GM12878 (cell line): ENCODE measurements at regions not wholly inside any gene's neighbourhood (a gene's known extent, or its start where the extent isn't known, plus 50 kb on each side); places are given as distances from the start of the nearest gene placed in this dataset.

Source experiments
- ATAC-seq: fragments of 200-7000 bp; cut with Tn5 transposase; 3 replicates; pipeline ENCODE4 v1.9.1; 2020; ENCODE audit warnings: mild to moderate bottlenecking, moderate library complexity
- BruUV-seq: library from RNA; stranded (reverse); fragments of 400-500 nt; replicated peaks from 2 replicates; lab custom pipeline; 2021; lab: Mats Ljungman, UMichigan
- CTCF ChIA-PET: fragments of 300-600 bp; sonication (Branson Sonifier 250); formaldehyde crosslinking; extraction: SDS; loops from one replicate; lab custom pipeline; 2021; ENCODE audit warnings: inconsistent platforms; lab: Yijun Ruan, JAX
- POLR2A ChIA-PET: fragments of 350-600 bp; formaldehyde crosslinking; extraction: SDS; loops from one replicate; lab custom pipeline; 2021; ENCODE audit warnings: inconsistent platforms; lab: Charles Lee
- RAD21 ChIA-PET: fragments of 300-600 bp; sonication (Branson Sonifier 250); formaldehyde crosslinking; loops from one replicate; lab custom pipeline; 2023; ENCODE audit warnings: antibody characterized with exemption; ENCODE audit not compliant: unreplicated experiment; lab: Charles Lee
- SMC1A ChIA-PET: fragments of 300-600 bp; sonication (Branson Sonifier 250); formaldehyde crosslinking; loops from one replicate; lab custom pipeline; 2023; ENCODE audit not compliant: unreplicated experiment, uncharacterized antibody; lab: Charles Lee
- DNase-seq: peaks from one replicate; pipeline ENCODE4 v3.0.0-alpha.2; 2011; ENCODE audit warnings: low read depth, low spot score
- FAIRE-seq: peaks from 3 replicates; lab custom pipeline; 2011; peaks lifted over from hg19 to GRCh38; lab: Jason Lieb, UNC
- H2AFZ ChIP-seq: 2 replicates; pipeline ENCODE4 v1.6.0; 2011; ENCODE audit warnings: low read depth, low read length, control low read depth; ENCODE audit not compliant: control insufficient read depth
- H3K27ac ChIP-seq: 2 replicates; pipeline ENCODE4 v1.5.1; 2011; ENCODE audit warnings: control low read depth; ENCODE audit not compliant: control insufficient read depth, insufficient read depth
- H3K27me3 ChIP-seq, 2 experiments: replicated peaks in 1 of 2; 2 replicates each; pipeline versions ENCODE4 v1.6.0 to v1.6.1; 2011; ENCODE audit warnings: low read length in 1 of 2; ENCODE audit not compliant: control insufficient read depth in 2 of 2, insufficient read depth in 2 of 2
- H3K36me3 ChIP-seq, 2 experiments: 2 replicates each; pipeline ENCODE4 v1.5.1; 2011; ENCODE audit warnings: low read length in 1 of 2; ENCODE audit not compliant: control insufficient read depth in 2 of 2, insufficient read depth in 2 of 2
- H3K4me1 ChIP-seq: 2 replicates; pipeline ENCODE4 v1.6.1; 2011; ENCODE audit warnings: mild to moderate bottlenecking, low read length, moderate library complexity, mixed read lengths; ENCODE audit not compliant: control insufficient read depth, insufficient read depth
- H3K4me2 ChIP-seq: 2 replicates; pipeline ENCODE4 v1.6.0; 2011; ENCODE audit warnings: control low read depth; ENCODE audit not compliant: control insufficient read depth, insufficient read depth
- H3K4me3 ChIP-seq: fragments of 200-600 bp; sonication (generic); 2 replicates; pipeline ENCODE4 v1.5.1; 2016
- H3K79me2 ChIP-seq: 2 replicates; pipeline ENCODE4 v1.6.0; 2011; ENCODE audit warnings: low read length; ENCODE audit not compliant: control insufficient read depth, insufficient read depth
- H3K9ac ChIP-seq: 2 replicates; pipeline ENCODE4 v1.8.0; 2011; ENCODE audit warnings: low read length, control low read depth, mixed read lengths; ENCODE audit not compliant: control insufficient read depth, insufficient read depth
- H3K9me3 ChIP-seq: replicated peaks from 3 replicates; pipeline ENCODE4 v1.5.1; 2011; ENCODE audit warnings: mild to moderate bottlenecking, low read length; ENCODE audit not compliant: control insufficient read depth, insufficient read depth
- H4K20me1 ChIP-seq: 2 replicates; pipeline ENCODE4 v1.6.0; 2011; ENCODE audit not compliant: control insufficient read depth, insufficient read depth
- CEBPZ ChIP-seq: fragments of 150-350 bp; IDR thresholded peaks from 2 replicates; pipeline ENCODE4 v1.6.1; 2016; ENCODE audit warnings: low read depth, low read length
- E4F1 ChIP-seq: fragments of 450-650 bp; IDR thresholded peaks from 2 replicates; pipeline ENCODE4 v1.6.1; 2018; ENCODE audit warnings: borderline replicate concordance, mild to moderate bottlenecking; ENCODE audit not compliant: partially characterized antibody
- IRF4 ChIP-seq: IDR thresholded peaks from 2 replicates; pipeline ENCODE4 v1.6.1; 2011; ENCODE audit warnings: low read depth, low read length
- NBN ChIP-seq: fragments of 450-650 bp; IDR thresholded peaks from 2 replicates; pipeline ENCODE4 v1.6.1; 2016
- NFXL1 ChIP-seq: fragments of 450-650 bp; IDR thresholded peaks from 2 replicates; pipeline ENCODE4 v1.6.1; 2017; ENCODE audit warnings: antibody characterized with exemption, mild to moderate bottlenecking, borderline replicate concordance
- PAX5 ChIP-seq: IDR thresholded peaks from 2 replicates; pipeline ENCODE4 v1.6.1; 2011; ENCODE audit warnings: low read depth, low read length, borderline replicate concordance
- SIX5 ChIP-seq: IDR thresholded peaks from 2 replicates; pipeline ENCODE4 v1.6.1; 2011; ENCODE audit warnings: mild to moderate bottlenecking, low read depth, low read length, moderate library complexity; ENCODE audit not compliant: severe bottlenecking
- SMARCA5 ChIP-seq: fragments of 450-650 bp; IDR thresholded peaks from 2 replicates; pipeline ENCODE4 v1.6.1; 2017; ENCODE audit warnings: mild to moderate bottlenecking
- SP1 ChIP-seq: IDR thresholded peaks from one replicate; pipeline ENCODE4 v1.6.1; 2011; ENCODE audit warnings: low read depth, low read length
- YBX1 ChIP-seq: fragments of 450-650 bp; IDR thresholded peaks from 2 replicates; pipeline ENCODE4 v1.6.1; 2016; ENCODE audit warnings: antibody characterized with exemption
- ZBTB11 ChIP-seq: fragments of 450-650 bp; formaldehyde crosslinking; IDR thresholded peaks from 2 replicates; pipeline ENCODE4 v1.5.0; 2022; ENCODE audit warnings: mild to moderate bottlenecking, missing genetic modification characterization
- ZNF687 ChIP-seq: fragments of 450-650 bp; IDR thresholded peaks from 2 replicates; pipeline ENCODE4 v1.6.1; 2017; ENCODE audit warnings: mild to moderate bottlenecking, moderate library complexity
- WGBS: methylation state at CpG from one replicate; pipeline ENCODE4 v1.1.6; 2016; ENCODE audit warnings: low lambda C conversion rate; ENCODE audit not compliant: insufficient replicate concordance, insufficient coverage; ENCODE audit errors: missing lambda C conversion rate; 5-methylcytosine and 5-hydroxymethylcytosine counted together
- in situ Hi-C: fragments of 300-500 bp; cut with MboI; formaldehyde crosslinking; loops from 9 replicates; pipeline ENCODE4 v1.14.3; 2018; ENCODE audit warnings: mixed read lengths
- intact Hi-C: fragments of 100-400 bp; cut with micrococcal nuclease; formaldehyde crosslinking; loops from one replicate; pipeline ENCODE4 v1.14.2; 2022; ENCODE audit not compliant: unreplicated experiment

- WGBS, result 33% methylated on average over 3 of the region's 3 CpGs
- Histone ChIP-seq H2AFZ (no peak overlapping the region), H3K4me1 (no peaks in the 10 kb centered on the region), H3K36me3 (no peaks in the 10 kb centered on the region), H3K9me3 (no peaks in the 10 kb centered on the region), H3K4me2 (no peak overlapping the region), H3K9ac (no peak overlapping the region), H4K20me1 (no peaks in the 10 kb centered on the region), H3K79me2 (no peaks in the 10 kb centered on the region), H3K27me3 (no peaks in the 10 kb centered on the region), H3K27ac (no peak overlapping the region), H3K4me3 (no peak overlapping the region)
- BruUV-seq, result no TSS peak
- intact Hi-C loops, result no loop called here
- in situ Hi-C loops, result no loop called here
- ChIA-PET CTCF (no interaction called here), POLR2A (no interaction called here), SMC1A (interaction anchor here (0.8 kb wide), 1 partner anchor 17 kb away, joined by 3 read pairs; no protein-coding TSS in a partner anchor), RAD21 (no interaction called here)
- FAIRE-seq (no peak), ATAC-seq (no peak), DNase-seq (no peak)
- TF ChIP-seq SMARCA5 (no peak), NBN (no peak), ZBTB11 (CRISPR knock-in tag) (no peak), YBX1 (no peak), SIX5 (no peak), NFXL1 (no peak), PAX5 (no peak), CEBPZ (no peak), ZNF687 (no peak), E4F1 (no peak), IRF4 (no peak), SP1 (no peak)
Measured at GRCh38 chr11:28505232-28505631, 397.0 kb downstream of the METTL15 start.
